Mesenchymal stem cell (in vitro differentiated cells and primary cell): ENCODE measurements at regions not wholly inside any gene's neighbourhood (a gene's known extent, or its start where the extent isn't known, plus 50 kb on each side); places are given as distances from the start of the nearest gene placed in this dataset.

ENCODE experiments used
- DNase-seq: peaks from one replicate; pipeline ENCODE4 v3.0.0-alpha.2; 2013
- H2AFZ ChIP-seq: one replicate; pipeline ENCODE4 v1.6.1; 2013; ENCODE audit warnings: low read depth, mild to moderate bottlenecking, control low read depth, inconsistent platforms, low read length, moderate library complexity
- H2AK5ac ChIP-seq: 2 replicates; pipeline ENCODE4 v1.6.1; 2013; ENCODE audit warnings: low read length, moderate library complexity, mild to moderate bottlenecking, inconsistent platforms; ENCODE audit not compliant: severe bottlenecking
- H2BK120ac ChIP-seq: one replicate; pipeline ENCODE4 v1.6.1; 2013; ENCODE audit warnings: low read depth, mild to moderate bottlenecking, inconsistent platforms, low read length, moderate library complexity
- H2BK12ac ChIP-seq, 2 experiments: one replicate each; pipeline ENCODE4 v1.6.1; 2013; ENCODE audit warnings: inconsistent platforms in 2 of 2, low read length in 2 of 2, mild to moderate bottlenecking in 2 of 2, moderate library complexity in 2 of 2, control low read depth in 1 of 2
- H2BK15ac ChIP-seq: one replicate; pipeline ENCODE4 v1.6.1; 2013; ENCODE audit warnings: mild to moderate bottlenecking, low read depth, inconsistent platforms; ENCODE audit not compliant: poor library complexity, severe bottlenecking
- H2BK5ac ChIP-seq: 2 replicates; pipeline ENCODE4 v1.6.1; 2013; ENCODE audit warnings: low read depth, mild to moderate bottlenecking, low read length, control low read depth, inconsistent platforms; ENCODE audit not compliant: poor library complexity, severe bottlenecking
- H3K14ac ChIP-seq, 2 experiments: one replicate each; pipeline ENCODE4 v1.6.1; 2013; ENCODE audit warnings: inconsistent platforms in 2 of 2, low read length in 2 of 2, control low read depth in 1 of 2, mild to moderate bottlenecking in 1 of 2, moderate library complexity in 1 of 2
- H3K18ac ChIP-seq, 2 experiments: one replicate each; pipeline ENCODE4 v1.6.1; 2013; ENCODE audit warnings: inconsistent platforms in 2 of 2, low read length in 2 of 2, control low read depth in 1 of 2, low read depth in 1 of 2, mild to moderate bottlenecking in 1 of 2
- H3K23ac ChIP-seq, 2 experiments: one replicate each; pipeline ENCODE4 v1.6.1; 2013; ENCODE audit warnings: inconsistent platforms in 2 of 2, low read length in 2 of 2, mild to moderate bottlenecking in 2 of 2, moderate library complexity in 2 of 2, control low read depth in 1 of 2
- H3K27ac ChIP-seq: 2 replicates; pipeline ENCODE4 v1.5.1; 2013; ENCODE audit warnings: mild to moderate bottlenecking, moderate library complexity, low read length, control low read depth, inconsistent platforms; ENCODE audit not compliant: poor library complexity, severe bottlenecking
- H3K27me3 ChIP-seq, 2 experiments: 2 replicates each; pipeline versions ENCODE4 v1.6.1 to v1.7.0; 2013; ENCODE audit warnings: low read length in 2 of 2, mild to moderate bottlenecking in 2 of 2, moderate library complexity in 2 of 2, control low read depth in 1 of 2, inconsistent platforms in 1 of 2; ENCODE audit not compliant: control insufficient read depth in 1 of 2, insufficient read depth in 1 of 2
- H3K36me3 ChIP-seq, 2 experiments: 2 replicates each; pipeline versions ENCODE4 v1.6.1 to v1.7.0; 2013; ENCODE audit warnings: low read length in 2 of 2, control low read depth in 1 of 2, inconsistent platforms in 1 of 2, low read depth in 1 of 2, mild to moderate bottlenecking in 1 of 2; ENCODE audit not compliant: insufficient read depth in 2 of 2, control insufficient read depth in 1 of 2
- H3K4ac ChIP-seq, 2 experiments: one replicate each; pipeline ENCODE4 v1.6.1; 2013; ENCODE audit warnings: inconsistent platforms in 2 of 2, low read length in 2 of 2, mild to moderate bottlenecking in 2 of 2, moderate library complexity in 2 of 2, control low read depth in 1 of 2, low read depth in 1 of 2
- H3K4me1 ChIP-seq: 2 replicates; pipeline ENCODE4 v1.6.1; 2013; ENCODE audit warnings: low read depth, low read length, control low read depth; ENCODE audit not compliant: control insufficient read depth, insufficient read depth
- H3K4me2 ChIP-seq: 2 replicates; pipeline ENCODE4 v1.6.1; 2013; ENCODE audit warnings: low read length, mild to moderate bottlenecking, inconsistent platforms; ENCODE audit not compliant: poor library complexity, severe bottlenecking
- H3K4me3 ChIP-seq, 2 experiments: 2 replicates each; pipeline versions ENCODE4 v1.5.1 to v1.7.0; 2013; ENCODE audit warnings: low read length in 2 of 2, mild to moderate bottlenecking in 2 of 2, control low read depth in 1 of 2, low read depth in 1 of 2; ENCODE audit not compliant: insufficient read depth in 1 of 2
- H3K79me1 ChIP-seq: replicated peaks from 2 replicates; pipeline ENCODE4 v1.6.1; 2013; ENCODE audit warnings: mild to moderate bottlenecking, control low read depth, low read length, inconsistent platforms; ENCODE audit not compliant: poor library complexity, severe bottlenecking
- H3K9ac ChIP-seq: 2 replicates; pipeline ENCODE4 v1.7.0; 2013; ENCODE audit warnings: mild to moderate bottlenecking, low read length, moderate library complexity
- H3K9me3 ChIP-seq: 2 replicates; pipeline ENCODE4 v1.7.0; 2013; ENCODE audit warnings: mild to moderate bottlenecking, low read length; ENCODE audit not compliant: control insufficient read depth
- H4K8ac ChIP-seq: one replicate; pipeline ENCODE4 v1.6.1; 2013; ENCODE audit warnings: inconsistent platforms, mild to moderate bottlenecking, low read length, moderate library complexity
- H4K91ac ChIP-seq: one replicate; pipeline ENCODE4 v1.6.1; 2013; ENCODE audit warnings: mild to moderate bottlenecking, low read length, inconsistent platforms
- WGBS: methylation state at CpG from one replicate; pipeline ENCODE4 v1.1.7; 2013; ENCODE audit warnings: mixed read lengths; 5-methylcytosine and 5-hydroxymethylcytosine counted together

DNA sequence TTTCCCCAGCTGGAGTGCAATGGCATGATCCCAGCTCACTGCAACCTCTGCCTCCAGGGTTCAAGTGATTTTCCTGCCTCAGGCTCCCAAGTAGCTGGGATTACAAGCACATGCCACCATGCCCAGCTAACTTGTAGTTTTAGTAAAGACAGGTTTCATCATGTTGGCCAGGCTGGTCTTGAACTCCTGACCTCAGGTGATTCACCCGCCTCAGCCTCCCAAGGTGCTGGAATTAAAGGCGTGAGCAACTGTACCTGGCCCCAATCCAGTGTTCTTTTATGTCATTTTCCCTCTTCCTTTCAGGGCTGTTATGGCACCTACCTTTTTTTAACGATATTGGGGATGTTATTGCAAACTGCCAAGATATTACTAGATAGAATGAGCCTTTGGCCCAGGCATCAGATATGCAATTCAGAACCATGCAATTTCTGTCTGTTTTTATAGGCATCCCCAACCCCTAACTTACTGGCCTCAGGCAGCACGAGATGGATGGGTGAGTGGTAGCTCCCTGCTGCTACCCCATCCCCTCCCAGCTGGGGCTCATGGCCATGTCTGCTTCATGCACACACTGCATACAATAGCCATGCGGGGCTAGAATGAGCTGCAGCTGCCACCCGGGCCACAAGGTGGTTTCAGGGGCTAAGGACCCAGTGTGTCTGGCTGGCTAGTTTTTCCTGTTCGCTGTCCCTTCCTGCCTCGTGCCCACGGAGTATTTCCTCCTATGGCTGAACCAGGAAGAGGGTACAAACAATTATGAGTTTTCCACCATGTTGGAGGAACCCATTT, 1080.1 kb upstream of the SORCS1 start:
- 74% methylated on average over 8 of the region's 9 CpGs for WGBS
- no peak overlapping the region for H3K23ac ChIP-seq
- peaks cover 35% of the 10 kb centered on the region for H3K9me3 ChIP-seq
- H2BK12ac ChIP-seq: no peak overlapping the region
- H3K9ac ChIP-seq: no peak overlapping the region
- no peak overlapping the region for H2BK5ac ChIP-seq
- H4K91ac ChIP-seq: no peak overlapping the region
- DNase-seq: no peak
- no peaks in the 10 kb centered on the region for H3K27me3 ChIP-seq
- no peak overlapping the region for H2AK5ac ChIP-seq
- H3K14ac ChIP-seq: peak overlapping the region in 1 of 2 experiments; percentile 70
- H3K36me3 ChIP-seq: peaks cover 0 to 4% of the 10 kb centered on the region in 2 experiments
- H3K79me1 ChIP-seq: no peaks in the 10 kb centered on the region
- H2BK15ac ChIP-seq: no peak overlapping the region
- no peaks in the 10 kb centered on the region for H3K4me1 ChIP-seq
- no peak overlapping the region for H3K27ac ChIP-seq
- no peak overlapping the region for H2BK120ac ChIP-seq
- no peak overlapping the region for H3K4ac ChIP-seq
- no peak overlapping the region for H2AFZ ChIP-seq
- H3K4me3 ChIP-seq: no peak overlapping the region
- H3K18ac ChIP-seq: no peak overlapping the region
- no peak overlapping the region for H4K8ac ChIP-seq
- no peak overlapping the region for H3K4me2 ChIP-seq

GRCh38 chr10:108241166-108241565, 1076.7 kb upstream of the SORCS1 start:
- WGBS: no CpG with 5 or more reads among the region's 1 CpG

DNA sequence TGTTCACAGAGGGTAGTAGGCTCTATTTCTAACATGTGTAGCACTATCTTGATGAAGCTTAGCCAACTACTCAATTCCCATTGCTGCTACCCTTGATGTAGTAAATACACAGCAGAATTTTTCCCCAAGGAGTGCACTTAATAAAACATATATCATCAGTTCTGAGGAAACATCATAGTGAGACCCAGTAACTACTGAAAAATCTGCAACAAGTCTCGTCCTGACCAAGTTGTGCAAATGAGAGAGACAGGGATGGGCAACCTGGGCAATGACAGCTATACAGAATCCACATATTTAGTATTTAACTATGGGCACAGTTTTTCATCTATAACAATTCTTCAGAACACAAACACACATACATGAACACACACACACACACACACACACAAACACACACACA, 1073.8 kb upstream of the SORCS1 start:
- no peak overlapping the region for H3K18ac ChIP-seq
- H2AK5ac ChIP-seq: no peak overlapping the region
- no peaks in the 10 kb centered on the region for H3K79me1 ChIP-seq
- no peak overlapping the region for H2BK12ac ChIP-seq
- no peaks in the 10 kb centered on the region for H3K4me1 ChIP-seq
- no peak overlapping the region for H4K8ac ChIP-seq
- H3K9me3 ChIP-seq: no peaks in the 10 kb centered on the region
- H3K9ac ChIP-seq: no peak overlapping the region
- no peaks in the 10 kb centered on the region for H3K36me3 ChIP-seq
- H3K27ac ChIP-seq: no peak overlapping the region
- no peak overlapping the region for H2BK120ac ChIP-seq
- H4K91ac ChIP-seq: no peak overlapping the region
- no peak overlapping the region for H3K4me3 ChIP-seq
- H3K23ac ChIP-seq: no peak overlapping the region
- H2BK5ac ChIP-seq: no peak overlapping the region
- DNase-seq: no peak
- 14% methylated on average over 1 of the region's 1 CpG for WGBS
- H2AFZ ChIP-seq: no peak overlapping the region
- no peaks in the 10 kb centered on the region for H3K27me3 ChIP-seq
- no peak overlapping the region for H3K4ac ChIP-seq
- no peak overlapping the region for H3K4me2 ChIP-seq
- no peak overlapping the region for H3K14ac ChIP-seq
- no peak overlapping the region for H2BK15ac ChIP-seq

More at GRCh38 chr10:108241166-108241565, 1076.7 kb upstream of the SORCS1 start:
- H3K4me2 ChIP-seq: no peak overlapping the region
- peaks cover 0 to 4% of the 10 kb centered on the region in 2 experiments for H3K36me3 ChIP-seq
- H3K4me3 ChIP-seq: no peak overlapping the region
- H3K4me1 ChIP-seq: no peaks in the 10 kb centered on the region
- H2BK15ac ChIP-seq: no peak overlapping the region
- H3K27me3 ChIP-seq: no peaks in the 10 kb centered on the region
- H3K9ac ChIP-seq: no peak overlapping the region
- no peak for DNase-seq
- no peak overlapping the region for H3K18ac ChIP-seq
- H2BK120ac ChIP-seq: no peak overlapping the region
- H2BK5ac ChIP-seq: no peak overlapping the region
- H3K27ac ChIP-seq: no peak overlapping the region
- no peak overlapping the region for H2BK12ac ChIP-seq
- H3K23ac ChIP-seq: no peak overlapping the region
- no peaks in the 10 kb centered on the region for H3K79me1 ChIP-seq
- no peak overlapping the region for H3K4ac ChIP-seq
- H2AK5ac ChIP-seq: no peak overlapping the region
- no peak overlapping the region for H3K14ac ChIP-seq
- no peak overlapping the region for H4K8ac ChIP-seq
- peaks cover 10% of the 10 kb centered on the region for H3K9me3 ChIP-seq
- no peak overlapping the region for H2AFZ ChIP-seq
- H4K91ac ChIP-seq: no peak overlapping the region

DNA sequence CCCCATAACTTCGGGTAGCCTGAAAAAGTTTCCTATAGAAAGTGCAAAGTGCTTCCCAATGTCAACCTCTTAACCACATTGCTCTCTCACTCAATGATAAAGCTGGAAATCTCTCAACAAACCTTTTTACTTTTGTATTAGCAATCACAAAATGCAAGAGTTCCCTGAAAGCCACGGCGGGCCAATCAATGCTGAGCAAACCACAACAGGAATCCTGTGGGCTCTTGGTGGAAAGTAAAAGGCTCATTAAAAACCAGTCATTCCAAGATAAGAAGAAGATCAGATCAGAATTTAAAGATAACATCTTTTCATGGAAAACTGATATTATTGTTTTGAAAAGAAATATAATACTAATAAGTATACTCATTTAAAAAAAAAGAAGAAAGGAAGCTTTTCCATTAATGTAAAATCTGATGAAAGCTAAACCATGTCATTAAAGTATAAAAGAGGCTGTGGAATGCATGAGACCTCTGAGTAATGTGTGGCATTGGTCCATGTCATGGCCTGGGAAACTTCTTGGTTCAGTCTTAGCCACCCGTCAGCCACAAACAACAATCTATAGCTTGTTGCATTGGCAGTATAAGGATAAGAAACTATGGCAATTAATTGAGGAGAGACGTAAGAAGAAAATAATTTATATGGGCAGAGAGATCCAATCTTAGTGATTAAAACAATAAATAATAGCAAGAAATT, 1066.1 kb upstream of the SORCS1 start:
- no peak overlapping the region for H2AK5ac ChIP-seq
- no peaks in the 10 kb centered on the region for H3K27me3 ChIP-seq
- no peak overlapping the region for H3K4ac ChIP-seq
- H4K8ac ChIP-seq: no peak overlapping the region
- DNase-seq: no peak
- H2AFZ ChIP-seq: no peak overlapping the region
- no peaks in the 10 kb centered on the region for H3K4me1 ChIP-seq
- 77% methylated on average over 4 of the region's 5 CpGs for WGBS
- H3K79me1 ChIP-seq: no peaks in the 10 kb centered on the region
- H3K4me3 ChIP-seq: no peak overlapping the region
- H3K9me3 ChIP-seq: no peaks in the 10 kb centered on the region
- no peak overlapping the region for H3K23ac ChIP-seq
- no peak overlapping the region for H3K9ac ChIP-seq
- no peak overlapping the region for H4K91ac ChIP-seq
- H3K27ac ChIP-seq: no peak overlapping the region
- no peak overlapping the region for H2BK12ac ChIP-seq
- no peak overlapping the region for H3K4me2 ChIP-seq
- no peak overlapping the region for H2BK15ac ChIP-seq
- no peaks in the 10 kb centered on the region for H3K36me3 ChIP-seq
- H3K18ac ChIP-seq: no peak overlapping the region
- no peak overlapping the region for H2BK120ac ChIP-seq
- no peak overlapping the region for H2BK5ac ChIP-seq
- H3K14ac ChIP-seq: no peak overlapping the region
